IMR-90 (cell line): ENCODE measurements at regions not wholly inside any gene's neighbourhood (a gene's known extent, or its start where the extent isn't known, plus 50 kb on each side); places are given as distances from the start of the nearest gene placed in this dataset.

Source experiments
- ATAC-seq: fragments of 200-7000 bp; cut with Tn5 transposase; 2 replicates; pipeline ENCODE4 v1.9.1; 2020; ENCODE audit warnings: low read depth, mild to moderate bottlenecking, moderate library complexity
- BruUV-seq: library from RNA; stranded (reverse); fragments of 400-500 nt; replicated peaks from 2 replicates; lab custom pipeline; 2021; lab: Mats Ljungman, UMichigan
- CTCF ChIA-PET: fragments of 300-600 bp; formaldehyde crosslinking; extraction: SDS; loops from one replicate; lab custom pipeline; 2021; ENCODE audit warnings: antibody characterized with exemption; lab: Yijun Ruan, JAX
- POLR2A ChIA-PET: fragments of 300-600 bp; sonication (Branson Sonifier 250); formaldehyde crosslinking; loops from one replicate; lab custom pipeline; 2022; ENCODE audit warnings: antibody characterized with exemption; ENCODE audit not compliant: unreplicated experiment; lab: Charles Lee
- DNase-seq: peaks from one replicate; pipeline ENCODE4 v3.0.0; 2013
- H2AFZ ChIP-seq: replicated peaks from 2 replicates; pipeline ENCODE3; 2013; ENCODE audit warnings: low read length, mild to moderate bottlenecking; ENCODE audit not compliant: poor library complexity
- H2AK5ac ChIP-seq: 2 replicates; pipeline ENCODE4 v1.6.1; 2013; ENCODE audit warnings: low read depth, low read length, inconsistent platforms
- H2AK9ac ChIP-seq: replicated peaks from 2 replicates; pipeline ENCODE3; 2013; ENCODE audit warnings: mild to moderate bottlenecking, low read depth, low read length, moderate library complexity; ENCODE audit not compliant: poor library complexity
- H2BK120ac ChIP-seq: 2 replicates; pipeline ENCODE4 v1.6.1; 2013; ENCODE audit warnings: low read depth, low read length, inconsistent platforms
- H2BK15ac ChIP-seq: 3 replicates; pipeline ENCODE4 v1.6.1; 2013; ENCODE audit warnings: low read depth, low read length, inconsistent platforms
- H2BK20ac ChIP-seq: 2 replicates; pipeline ENCODE4 v1.6.1; 2013; ENCODE audit warnings: low read depth, mild to moderate bottlenecking, inconsistent platforms, low read length, moderate library complexity
- H2BK5ac ChIP-seq: 2 replicates; pipeline ENCODE4 v1.6.1; 2013; ENCODE audit warnings: mild to moderate bottlenecking, low read depth, low read length, inconsistent platforms; ENCODE audit not compliant: poor library complexity, severe bottlenecking
- H3K14ac ChIP-seq: replicated peaks from 2 replicates; pipeline ENCODE4 v1.6.1; 2013; ENCODE audit warnings: low read depth, low read length, inconsistent platforms
- H3K18ac ChIP-seq: 2 replicates; pipeline ENCODE4 v1.6.1; 2013; ENCODE audit warnings: low read depth, low read length, control low read depth
- H3K23ac ChIP-seq: 2 replicates; pipeline ENCODE4 v1.6.1; 2013; ENCODE audit warnings: low read depth, low read length, inconsistent platforms
- H3K27ac ChIP-seq: 2 replicates; pipeline ENCODE4 v1.5.1; 2013; ENCODE audit warnings: mild to moderate bottlenecking, control low read depth, low read length; ENCODE audit not compliant: insufficient read depth
- H3K27me3 ChIP-seq: 2 replicates; pipeline ENCODE4 v1.6.1; 2013; ENCODE audit warnings: low read length; ENCODE audit not compliant: control insufficient read depth, insufficient read depth
- H3K36me3 ChIP-seq: 2 replicates; pipeline ENCODE4 v1.6.1; 2013; ENCODE audit warnings: low read length, mixed read lengths; ENCODE audit not compliant: control insufficient read depth, insufficient read depth
- H3K4ac ChIP-seq: 2 replicates; pipeline ENCODE4 v1.6.1; 2013; ENCODE audit warnings: low read depth, low read length, inconsistent platforms
- H3K4me1 ChIP-seq: 2 replicates; pipeline ENCODE4 v1.6.1; 2013; ENCODE audit warnings: low read length, mixed read lengths; ENCODE audit not compliant: control insufficient read depth, insufficient read depth
- H3K4me2 ChIP-seq: 2 replicates; pipeline ENCODE4 v1.6.1; 2013; ENCODE audit warnings: low read depth, mild to moderate bottlenecking, control low read depth, low read length, moderate library complexity
- H3K4me3 ChIP-seq: 2 replicates; pipeline ENCODE4 v1.5.1; 2013; ENCODE audit warnings: low read depth, mild to moderate bottlenecking, control low read depth, low read length, moderate library complexity; ENCODE audit not compliant: insufficient read depth
- H3K56ac ChIP-seq: 2 replicates; pipeline ENCODE4 v1.6.1; 2013; ENCODE audit warnings: low read length, inconsistent platforms; ENCODE audit not compliant: insufficient read depth; ENCODE audit errors: extremely low read depth
- H3K79me1 ChIP-seq, 2 experiments: 2 replicates each; pipeline ENCODE4 v1.6.1; 2013; ENCODE audit warnings: low read length in 2 of 2, inconsistent platforms in 1 of 2, low read depth in 1 of 2
- H3K9ac ChIP-seq: 2 replicates; pipeline ENCODE4 v1.6.1; 2013; ENCODE audit warnings: low read depth, low read length, control low read depth
- H3K9me1 ChIP-seq: 2 replicates; pipeline ENCODE4 v1.6.1; 2013; ENCODE audit warnings: low read length, inconsistent platforms; ENCODE audit not compliant: insufficient read depth
- H3K9me3 ChIP-seq: 2 replicates; pipeline ENCODE4 v1.6.1; 2013; ENCODE audit warnings: low read length; ENCODE audit not compliant: control insufficient read depth, insufficient read depth
- H4K20me1 ChIP-seq: 2 replicates; pipeline ENCODE4 v1.6.1; 2013; ENCODE audit warnings: low read length, inconsistent platforms; ENCODE audit not compliant: insufficient read depth
- H4K5ac ChIP-seq: 2 replicates; pipeline ENCODE4 v1.6.1; 2013; ENCODE audit warnings: mild to moderate bottlenecking, low read depth, low read length, control low read depth
- H4K8ac ChIP-seq, 2 experiments: 2 replicates each; pipeline ENCODE4 v1.6.1; 2013; ENCODE audit warnings: low read depth in 2 of 2, low read length in 2 of 2, control low read depth in 1 of 2, inconsistent platforms in 1 of 2
- H4K91ac ChIP-seq: 2 replicates; pipeline ENCODE4 v1.6.1; 2013; ENCODE audit warnings: low read depth, low read length, inconsistent platforms; ENCODE audit not compliant: insufficient read depth
- CEBPB ChIP-seq: IDR thresholded peaks from 2 replicates; pipeline ENCODE4 v1.6.1; 2012; ENCODE audit warnings: low read depth, low read length, improper control_type of control experiment
- USF2 ChIP-seq: fragments of 150-350 bp; IDR thresholded peaks from 2 replicates; pipeline ENCODE4 v1.6.1; 2017; ENCODE audit warnings: mild to moderate bottlenecking, antibody characterized with exemption, low read length, low read depth
- WGBS, 2 experiments: methylation state at CpG; one replicate each; pipeline versions ENCODE4 v1.1.5 to v1.1.7; 2013; ENCODE audit warnings: missing lambda C conversion rate in 2 of 2; ENCODE audit not compliant: insufficient read length in 1 of 2; ENCODE audit errors: extremely low coverage in 2 of 2; 5-methylcytosine and 5-hydroxymethylcytosine counted together
- dilution Hi-C: fragments of 300-500 bp; cut with HindIII; formaldehyde crosslinking; loops from one replicate; pipeline ENCODE4 v1.14.3; 2018; ENCODE audit warnings: low sequenced_read_pairs; ENCODE audit not compliant: unreplicated experiment
- in situ Hi-C: fragments of 300-500 bp; cut with MboI; formaldehyde crosslinking; loops from 3 replicates; pipeline ENCODE4 v1.14.3; 2019; ENCODE audit warnings: low sequenced_read_pairs, inconsistent platforms, mixed read lengths
- intact Hi-C: fragments of 100-400 bp; cut with micrococcal nuclease; formaldehyde crosslinking; loops from 2 replicates; pipeline ENCODE4 v1.10.0; 2022

- H3K9ac ChIP-seq: no peak overlapping the region
- no peak overlapping the region for H3K4ac ChIP-seq
- H3K79me1 ChIP-seq: no peaks in the 10 kb centered on the region
- H4K8ac ChIP-seq: no peak overlapping the region
- H3K18ac ChIP-seq: no peak overlapping the region
- H4K91ac ChIP-seq: no peak overlapping the region
- no peak overlapping the region for H3K56ac ChIP-seq
- H2AK5ac ChIP-seq: no peak overlapping the region
- no CpG with 5 or more reads among the region's 4 CpGs for WGBS, 2 experiments
- no peak overlapping the region for H2BK5ac ChIP-seq
- in situ Hi-C loops: no loop called here
- H3K36me3 ChIP-seq: no peaks in the 10 kb centered on the region
- ChIA-PET CTCF (interaction anchor here (0.6 kb wide), 1 partner anchor 278 kb away, joined by 3 read pairs; no protein-coding TSS in a partner anchor), POLR2A (no interaction called here)
- no peaks in the 10 kb centered on the region for H3K9me3 ChIP-seq
- H2BK15ac ChIP-seq: no peak overlapping the region
- intact Hi-C loops: loop anchor here (5.0 kb wide), 1 partner anchor 149 kb away; no protein-coding TSS in a partner anchor
- DNase-seq: peak; percentile 10
- no peaks in the 10 kb centered on the region for H3K27me3 ChIP-seq
- no peaks in the 10 kb centered on the region for H3K4me1 ChIP-seq
- H4K20me1 ChIP-seq: no peaks in the 10 kb centered on the region
- ATAC-seq: no peak
- no peak overlapping the region for H2BK120ac ChIP-seq
- H3K4me2 ChIP-seq: no peak overlapping the region
- H3K23ac ChIP-seq: no peak overlapping the region
- BruUV-seq: no TSS peak
- H3K4me3 ChIP-seq: no peak overlapping the region
- H3K27ac ChIP-seq: no peak overlapping the region
- no peak overlapping the region for H4K5ac ChIP-seq
- no peak overlapping the region for H3K14ac ChIP-seq
- dilution Hi-C loops: no loop called here
- H3K9me1 ChIP-seq: no peaks in the 10 kb centered on the region
- TF ChIP-seq CEBPB (no peak), USF2 (no peak)
- H2BK20ac ChIP-seq: no peak overlapping the region
- no peak overlapping the region for H2AFZ ChIP-seq
- H2AK9ac ChIP-seq: no peak overlapping the region
These were observed 812.8 kb downstream of the C12orf50 start for GRCh38 chr12:87216436-87216835.
